RPMI7951 (cell line): ENCODE measurements at regions not wholly inside any gene's neighbourhood (a gene's known extent, or its start where the extent isn't known, plus 50 kb on each side); places are given as distances from the start of the nearest gene placed in this dataset.
A peak's percentile ranks its signal among the peaks of the same experiment; 100 is the strongest.
"Not testable (repeated sequence)": the region's sequence is repeated elsewhere in the genome, so short reads cannot be mapped to it uniquely, and the experiment has no call there.

Experiments
- DNase-seq: peaks from one replicate; pipeline ENCODE4 v3.0.0-alpha.2; 2012; ENCODE audit warnings: low read depth

- DNase-seq: not testable (repeated sequence)
These were observed 255.9 kb downstream of the TINAG start for GRCh38 chr6:54564188-54564587.

GRCh38 chr6:54574671-54575070, 266.4 kb downstream of the TINAG start:
- DNase-seq: no peak

- no peak for DNase-seq
These were observed 268.3 kb upstream of the FAM83B start for GRCh38 chr6:54578261-54578660.

- DNase-seq: no peak
These were observed 267.6 kb upstream of the FAM83B start for GRCh38 chr6:54579011-54579410.

GRCh38 chr6:54586251-54586650, 260.3 kb upstream of the FAM83B start:
- DNase-seq: no peak

GRCh38 chr6:54587277-54587676, 259.3 kb upstream of the FAM83B start:
- DNase-seq: no peak

- DNase-seq: no peak
These were observed 258.4 kb upstream of the FAM83B start for GRCh38 chr6:54588176-54588575.

GRCh38 chr6:54595844-54596243, 250.7 kb upstream of the FAM83B start:
- no peak for DNase-seq

GRCh38 chr6:54598787-54599313, 247.7 kb upstream of the FAM83B start:
- DNase-seq: no peak

GRCh38 chr6:54601600-54602300, 244.8 kb upstream of the FAM83B start:
- DNase-seq: no peak

GRCh38 chr6:54602591-54602990, 244.0 kb upstream of the FAM83B start:
- DNase-seq: peak; percentile 30

- no peak for DNase-seq
These were observed 236.6 kb upstream of the FAM83B start for GRCh38 chr6:54609981-54610380.

GRCh38 chr6:54613596-54613995, 233.0 kb upstream of the FAM83B start:
- no peak for DNase-seq

- DNase-seq: no peak
These were observed 231.9 kb upstream of the FAM83B start for GRCh38 chr6:54614499-54615195.

- DNase-seq: peak; percentile 61
These were observed 228.8 kb upstream of the FAM83B start for GRCh38 chr6:54617730-54618129.

GRCh38 chr6:54618572-54618971, 228.0 kb upstream of the FAM83B start:
- DNase-seq: no peak

GRCh38 chr6:54619102-54619501, 227.5 kb upstream of the FAM83B start:
- DNase-seq: no peak

GRCh38 chr6:54621285-54621684, 225.3 kb upstream of the FAM83B start:
- no peak for DNase-seq

- no peak for DNase-seq
These were observed 222.4 kb upstream of the FAM83B start for GRCh38 chr6:54624216-54624615.

- peak; percentile 77 for DNase-seq
These were observed 221.8 kb upstream of the FAM83B start for GRCh38 chr6:54624779-54625178.

GRCh38 chr6:54629131-54629530, 217.4 kb upstream of the FAM83B start:
- DNase-seq: no peak

GRCh38 chr6:54632984-54633565, 213.5 kb upstream of the FAM83B start:
- no peak for DNase-seq

GRCh38 chr6:54633601-54634000, 213.0 kb upstream of the FAM83B start:
- no peak for DNase-seq
